HG03442 (cell line): ENCODE measurements at regions not wholly inside any gene's neighbourhood (a gene's known extent, or its start where the extent isn't known, plus 50 kb on each side); places are given as distances from the start of the nearest gene placed in this dataset.

ENCODE experiments used
- ATAC-seq: cut with Tn5 transposase; IDR thresholded peaks from one replicate; pipeline ENCODE4 v1.9.1; 2021; ENCODE audit warnings: mild to moderate bottlenecking, moderate library complexity; ENCODE audit not compliant: unreplicated experiment

DNA sequence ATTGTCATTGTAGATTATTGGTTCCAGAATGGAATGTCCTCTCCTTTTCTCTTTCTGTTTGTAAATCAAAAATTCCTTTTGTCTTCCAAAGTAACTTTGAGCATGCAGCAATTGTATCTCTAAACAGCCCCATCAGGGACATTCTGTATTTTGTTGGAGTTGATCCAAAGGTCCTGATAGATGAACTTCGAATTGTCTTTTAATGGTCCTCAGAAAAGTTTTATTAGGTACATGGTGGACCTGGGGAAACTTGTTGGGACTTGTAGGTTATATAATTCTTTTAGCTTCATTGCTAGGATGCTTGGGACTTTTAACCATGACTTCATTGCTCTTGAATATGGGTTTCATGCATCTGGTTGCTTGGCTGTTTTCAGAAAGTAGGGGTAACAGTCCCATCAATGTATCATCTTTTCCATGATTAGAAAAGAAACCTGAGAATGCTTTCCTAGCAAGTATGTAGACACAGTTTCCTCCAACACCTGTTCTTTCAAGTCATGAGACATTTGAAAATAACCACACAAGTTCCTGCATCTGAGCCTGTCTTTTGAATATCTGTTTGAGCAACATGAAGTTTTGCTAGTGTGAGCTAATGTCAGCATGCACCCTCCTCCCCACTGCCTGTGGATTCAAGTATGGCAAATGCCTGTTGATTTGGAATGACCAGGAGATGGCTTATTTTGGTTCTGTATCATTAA lies 413.1 kb downstream of the KCNRG start:
- no peak for ATAC-seq

DNA sequence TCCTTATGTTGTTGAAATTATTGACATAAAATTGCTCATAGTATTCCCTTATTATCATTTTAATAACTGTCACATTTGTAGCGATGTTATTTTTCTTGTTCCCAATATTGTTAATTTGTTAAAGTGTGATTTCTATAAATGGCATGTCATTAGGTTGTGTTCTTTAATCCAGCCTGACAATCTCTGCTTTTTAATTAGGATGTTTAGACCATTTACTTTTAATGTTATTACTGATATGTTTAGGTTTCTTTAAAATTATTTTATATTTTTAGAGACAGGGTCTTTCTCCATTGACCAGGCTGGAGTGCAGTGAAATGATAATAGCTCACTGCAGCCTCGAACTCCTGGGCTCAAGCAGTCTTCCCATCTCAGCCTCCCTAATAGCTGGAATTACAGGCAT lies 408.5 kb downstream of the DLEU7 start:
- ATAC-seq = no peak

DNA sequence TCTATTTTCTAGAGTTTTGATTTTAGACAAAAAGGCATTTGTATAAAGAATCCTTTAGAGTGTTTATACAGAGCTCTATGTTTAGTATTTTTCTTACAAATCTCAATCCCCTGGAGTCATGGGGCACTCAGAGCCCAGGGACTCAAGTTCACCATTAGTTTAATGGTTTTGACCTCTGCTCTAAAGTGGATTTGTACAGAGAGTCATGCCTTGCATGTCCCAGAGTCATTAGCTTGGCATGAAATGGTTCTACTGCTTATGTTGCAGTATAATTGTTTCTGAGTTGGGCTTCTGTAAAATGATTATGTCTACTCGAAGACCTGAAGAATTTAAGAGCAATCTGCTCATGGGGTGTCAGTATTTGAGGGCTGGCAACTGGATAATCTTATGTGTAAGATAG lies 406.2 kb downstream of the DLEU7 start:
- ATAC-seq = no peak

DNA sequence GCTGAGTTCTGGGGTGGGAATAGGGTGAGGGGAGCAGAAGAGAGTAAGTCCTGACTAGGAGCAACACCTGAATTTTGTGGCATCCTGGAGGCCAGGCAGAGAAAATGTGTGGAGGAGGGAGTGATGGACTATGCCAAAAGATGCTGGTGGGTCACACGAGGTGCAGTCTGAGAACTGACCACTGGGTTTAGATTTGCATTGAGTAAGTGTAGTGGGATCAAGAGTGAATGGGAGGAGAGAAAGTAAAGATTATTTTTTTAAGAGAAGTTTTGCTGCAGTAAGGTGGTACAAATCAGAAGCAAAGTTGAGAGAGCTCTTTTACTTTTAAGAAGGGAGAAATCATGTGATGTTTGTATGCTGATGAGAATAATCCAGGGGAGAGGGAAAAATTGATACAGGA lies 405.1 kb downstream of the DLEU7 start:
- ATAC-seq = no peak

DNA sequence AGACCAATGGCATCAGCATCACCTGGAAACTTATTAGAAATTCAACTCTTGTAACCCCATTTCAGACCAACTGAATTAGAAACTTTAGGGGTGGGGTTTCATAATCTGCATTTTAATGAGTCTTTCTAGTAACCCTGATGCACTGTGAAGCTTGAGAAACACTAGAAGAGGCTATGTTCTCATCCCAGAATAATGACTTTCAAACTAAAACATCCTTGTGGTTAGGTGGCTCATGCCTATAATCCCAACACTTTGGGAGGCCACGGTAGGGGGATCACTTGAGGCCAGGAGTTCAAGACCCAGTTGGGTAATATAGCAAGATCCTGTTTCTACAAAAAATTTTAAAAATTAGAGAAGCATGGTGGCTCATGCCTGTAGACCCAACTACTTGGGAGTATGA lies 402.4 kb downstream of the DLEU7 start:
- no peak for ATAC-seq

DNA sequence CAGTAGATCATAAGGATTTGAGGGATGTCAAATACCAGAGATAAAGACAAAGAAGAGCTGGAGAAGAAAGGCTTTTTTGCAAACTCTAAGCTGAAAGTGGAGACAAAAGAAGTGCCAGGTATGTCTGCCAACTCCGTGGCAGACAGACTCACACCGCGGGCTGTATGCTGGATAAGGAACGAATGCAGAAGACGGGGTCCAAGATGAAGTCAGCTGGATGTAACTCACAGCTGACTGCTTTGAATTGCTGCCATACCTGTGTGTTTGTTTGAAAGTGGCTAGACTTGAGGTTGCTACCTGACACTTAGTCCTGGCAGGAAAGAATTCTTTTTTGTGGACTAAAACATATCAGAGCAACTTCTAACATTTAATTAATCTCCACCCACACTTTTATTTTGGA lies 398.8 kb downstream of the DLEU7 start:
- no peak for ATAC-seq

DNA sequence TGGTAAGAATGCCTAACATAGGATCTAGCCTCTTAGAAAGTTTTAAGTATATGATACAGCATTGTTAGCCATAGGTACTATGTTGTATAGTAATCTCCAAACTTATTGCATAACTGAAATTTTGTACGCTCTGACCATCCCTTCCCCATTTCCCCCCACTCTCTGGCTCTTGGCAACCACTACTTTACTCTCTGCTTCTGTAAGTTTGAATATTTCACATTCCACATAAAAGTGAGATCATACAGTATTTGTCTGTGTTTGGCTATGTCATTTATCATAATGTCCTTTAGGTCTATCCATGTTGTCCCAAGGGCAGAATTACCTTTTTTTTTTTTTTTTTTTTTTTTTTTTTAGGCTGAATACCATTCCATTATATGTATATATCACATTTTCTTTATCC lies 396.9 kb downstream of the DLEU7 start:
- ATAC-seq = no peak

DNA sequence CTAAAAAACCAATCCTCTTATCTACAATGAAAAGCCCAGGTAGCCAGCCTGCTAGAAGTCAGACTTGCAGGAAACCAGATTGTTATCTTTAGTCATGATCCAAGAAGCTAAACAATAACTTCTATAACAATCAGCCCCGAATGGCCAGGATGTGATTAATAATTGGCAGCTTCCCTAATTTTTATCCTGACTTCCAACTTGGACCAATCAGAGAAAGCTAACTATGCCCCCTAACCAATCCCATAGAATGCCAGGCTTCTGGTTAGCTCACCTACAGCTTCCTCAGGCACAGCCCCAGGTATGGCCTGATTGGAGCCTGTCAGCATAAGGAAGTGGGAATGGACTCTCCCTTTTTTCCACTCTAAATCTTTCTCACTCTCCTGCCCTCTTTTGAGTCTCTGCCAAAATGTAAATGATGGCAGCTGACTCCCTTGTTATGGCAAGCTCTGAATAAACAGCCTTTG lies 394.9 kb downstream of the DLEU7 start:
- ATAC-seq = no peak

DNA sequence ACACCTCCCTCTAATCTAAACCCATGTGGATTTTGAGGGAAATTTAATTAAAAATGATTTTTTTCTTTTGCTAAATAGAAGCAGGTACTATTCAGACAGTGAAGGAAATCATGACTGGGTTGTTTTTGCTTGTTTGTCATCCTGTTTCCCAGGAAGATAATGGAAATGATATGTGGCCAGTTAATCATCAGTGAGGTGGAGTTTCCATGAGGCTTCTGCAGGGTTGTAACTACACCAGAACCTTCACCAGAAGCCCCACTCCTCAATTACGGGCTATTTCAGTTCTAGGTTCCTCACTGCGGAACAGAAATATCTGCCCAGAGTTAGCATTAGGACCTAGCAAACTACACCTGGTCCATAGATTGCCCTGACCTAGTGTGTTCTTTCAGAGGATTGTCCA lies 394.0 kb downstream of the DLEU7 start:
- no peak for ATAC-seq

DNA sequence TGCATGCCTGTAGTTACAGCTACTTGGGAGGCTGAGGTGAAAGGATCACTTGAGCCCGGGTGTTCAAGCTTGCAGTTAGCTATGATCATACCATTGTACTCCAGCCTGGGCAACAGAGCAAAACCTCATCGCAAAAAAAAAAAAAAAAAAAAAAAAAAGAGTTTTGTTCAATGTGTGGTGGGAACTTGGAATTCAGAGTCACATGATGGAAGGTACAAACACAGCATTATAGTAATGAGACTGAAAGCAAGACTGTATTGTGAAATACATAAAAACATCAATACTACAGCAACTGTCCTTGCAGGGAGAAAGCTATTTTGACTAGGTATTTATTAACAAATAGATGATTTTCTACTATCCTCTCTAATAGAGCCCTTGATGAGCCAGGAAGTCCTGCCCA lies 393.2 kb downstream of the DLEU7 start:
- no peak for ATAC-seq

DNA sequence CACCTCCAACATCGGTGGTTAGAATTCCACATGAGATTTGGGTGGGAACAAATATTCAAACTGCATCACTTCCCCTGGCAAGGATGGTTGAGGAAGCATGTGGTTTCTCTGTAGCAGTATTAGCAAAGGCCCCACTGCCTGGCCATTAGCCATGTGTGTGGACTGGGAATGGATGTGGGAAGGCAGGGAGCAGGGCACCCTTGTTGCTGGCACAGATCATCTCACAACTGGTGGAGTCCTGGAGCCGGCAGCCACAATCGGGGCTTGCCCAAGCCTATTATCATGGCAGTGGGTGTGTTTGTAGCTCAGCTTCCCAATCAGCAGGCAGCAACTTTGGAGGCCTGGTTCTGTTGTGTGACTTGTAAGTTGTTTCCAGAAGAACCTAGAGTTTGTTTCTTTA lies 391.9 kb downstream of the DLEU7 start:
- no peak for ATAC-seq

DNA sequence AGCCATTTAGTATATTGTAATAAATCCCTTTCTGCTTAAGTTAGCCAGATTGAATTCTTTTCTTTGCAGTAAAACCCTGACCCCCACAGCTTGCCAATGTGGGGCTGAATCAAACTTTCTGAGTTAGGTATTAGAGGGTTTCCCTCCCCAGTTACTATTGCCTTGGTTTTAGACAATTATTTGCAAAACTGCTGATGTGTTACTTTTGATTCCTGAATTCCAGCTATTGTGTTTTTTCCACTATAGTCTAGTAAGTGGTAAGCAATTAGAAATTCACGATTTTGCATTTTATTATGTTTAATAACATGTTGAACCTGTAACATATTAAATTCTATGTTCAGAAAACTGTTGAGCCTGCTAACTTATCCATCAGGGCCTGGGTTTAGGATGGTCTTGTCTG lies 391.5 kb downstream of the DLEU7 start:
- no peak for ATAC-seq

DNA sequence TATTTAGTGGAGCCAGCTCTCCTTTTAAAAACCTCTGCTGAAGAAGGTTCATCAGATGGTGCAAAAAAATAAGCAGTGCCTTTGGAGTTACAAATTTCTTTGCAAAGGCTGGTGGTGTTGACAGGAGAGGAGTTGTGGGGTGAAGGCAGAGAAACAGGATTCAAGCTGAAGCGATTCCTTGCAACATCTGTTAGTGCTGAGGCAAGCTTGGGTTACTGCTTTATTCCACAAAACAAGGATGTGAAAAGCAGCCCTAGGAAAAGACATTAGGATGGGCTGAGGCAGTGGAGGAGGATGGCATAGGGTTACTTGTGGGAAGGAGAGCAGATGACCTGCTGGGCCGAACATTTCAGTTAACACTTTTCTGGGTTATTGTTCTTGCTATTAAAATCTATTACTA lies 390.7 kb downstream of the DLEU7 start:
- no peak for ATAC-seq

DNA sequence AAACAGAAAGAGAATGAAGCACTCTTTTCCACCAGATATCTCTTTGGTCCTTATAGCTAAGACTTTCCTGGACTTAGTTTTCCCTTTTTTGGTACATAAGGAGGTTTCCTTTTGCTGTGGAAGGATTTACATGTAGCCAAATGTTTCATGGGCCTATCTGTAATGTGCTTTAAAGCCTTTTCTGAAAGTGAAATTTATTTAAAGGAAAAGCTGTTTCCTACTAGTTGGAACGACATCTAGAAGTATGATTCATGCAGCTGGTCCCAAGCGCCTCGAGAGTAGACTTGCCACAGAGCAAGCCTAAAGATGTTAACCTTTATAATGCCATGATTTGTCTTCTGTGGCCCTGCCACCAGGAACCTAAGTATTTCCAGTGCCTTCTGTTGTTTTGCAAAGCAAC lies 390.3 kb downstream of the DLEU7 start:
- ATAC-seq = no peak

DNA sequence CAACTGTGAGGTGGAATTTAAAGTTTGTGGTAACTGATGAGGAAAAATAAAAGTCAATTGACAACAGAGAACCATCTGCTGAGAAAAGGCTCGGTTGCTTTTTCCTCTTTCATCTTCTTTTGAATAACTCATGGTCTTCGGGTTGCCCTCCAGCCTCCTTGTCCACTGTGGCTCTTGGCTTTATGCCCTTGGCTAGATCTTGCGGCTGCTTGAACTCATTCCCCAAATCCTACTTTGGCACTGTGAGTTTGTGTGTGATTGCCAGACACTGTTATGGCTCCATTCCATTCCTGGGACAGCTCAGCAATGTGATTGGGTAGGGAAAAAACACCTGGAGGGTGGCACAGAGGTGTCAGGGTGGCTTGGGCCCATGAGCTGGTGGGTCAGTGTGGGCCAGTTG lies 387.4 kb downstream of the DLEU7 start:
- ATAC-seq = no peak

DNA sequence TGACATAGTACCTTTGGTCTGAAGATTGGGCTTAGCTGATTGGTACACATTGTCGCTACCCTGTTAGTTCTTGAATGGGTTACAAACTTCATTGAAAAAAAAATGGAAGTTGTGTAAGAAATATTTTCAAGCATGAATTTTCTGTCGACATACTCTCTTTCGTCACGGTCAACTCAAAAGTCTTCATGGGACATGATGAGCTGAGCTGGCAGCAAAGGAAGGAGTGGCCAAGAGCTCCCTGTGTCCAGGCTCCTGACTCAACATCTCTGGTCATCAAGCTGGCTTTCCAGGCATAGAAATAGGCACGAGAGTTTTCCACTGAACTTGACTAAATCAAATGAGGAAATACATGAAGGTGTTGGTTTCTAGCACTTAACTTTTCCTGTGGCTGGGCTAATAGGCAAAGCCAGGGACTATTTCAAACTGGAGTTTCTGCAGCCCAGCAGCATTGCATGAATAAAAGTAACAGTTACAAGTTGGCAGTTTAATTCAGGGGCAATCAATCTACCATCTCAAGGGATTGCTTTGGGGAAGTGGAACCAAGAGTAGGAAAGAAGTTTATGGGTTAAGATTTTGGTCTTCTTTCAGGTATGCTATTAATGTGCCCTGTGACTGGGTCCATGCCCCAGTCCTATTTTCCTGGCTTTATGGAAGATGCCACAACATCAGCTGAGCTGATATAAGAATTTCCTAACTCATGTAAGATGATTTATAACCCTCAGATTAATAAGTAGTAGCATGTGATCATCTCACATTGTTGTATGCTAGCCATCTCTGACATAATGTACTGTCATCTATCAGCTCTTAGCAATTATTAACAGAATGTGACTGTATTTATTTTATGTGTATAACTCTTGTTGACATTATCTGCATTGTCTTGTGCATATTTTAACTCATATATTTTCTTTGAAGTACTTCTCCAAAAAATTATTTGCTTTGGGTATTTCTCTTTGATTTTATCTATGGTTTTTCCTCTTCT lies 385.8 kb downstream of the DLEU7 start:
- no peak for ATAC-seq

DNA sequence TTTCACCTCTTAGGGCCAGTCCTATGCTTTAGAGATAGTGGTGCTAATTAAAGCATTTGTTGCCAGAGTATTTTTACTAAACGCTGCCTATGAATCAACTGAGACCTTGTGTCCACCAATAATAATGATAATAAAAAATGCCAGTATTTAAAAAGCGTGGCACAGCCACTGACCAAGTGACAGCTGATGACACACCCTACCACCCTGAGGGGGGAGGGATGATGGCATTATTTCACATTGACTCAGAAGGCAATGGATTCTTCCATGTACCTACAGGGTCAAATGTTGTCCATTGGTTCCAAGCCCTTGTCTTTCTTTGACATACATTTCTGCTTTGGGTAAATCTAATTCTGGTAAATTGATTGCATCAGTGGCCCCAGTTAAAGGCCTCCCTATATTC lies 384.4 kb downstream of the DLEU7 start:
- no peak for ATAC-seq

DNA sequence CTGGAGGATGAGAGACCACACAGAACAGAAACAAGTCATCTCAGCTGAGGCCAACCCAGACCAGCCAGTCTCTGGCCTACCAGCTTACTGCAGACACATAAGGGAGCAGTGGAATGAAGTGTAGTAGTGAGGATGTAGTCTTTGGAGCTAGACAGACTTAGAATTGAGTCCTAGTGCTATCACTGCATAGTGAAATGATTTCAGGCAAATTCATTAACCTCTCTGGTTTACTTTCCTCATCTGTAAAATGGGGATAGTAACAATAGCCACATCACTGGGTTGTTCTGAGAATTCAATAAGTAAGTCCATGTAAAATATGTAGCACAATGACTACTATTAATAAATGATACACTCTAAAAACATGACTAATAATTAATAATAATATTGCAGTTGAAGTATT lies 383.8 kb downstream of the DLEU7 start:
- no peak for ATAC-seq

DNA sequence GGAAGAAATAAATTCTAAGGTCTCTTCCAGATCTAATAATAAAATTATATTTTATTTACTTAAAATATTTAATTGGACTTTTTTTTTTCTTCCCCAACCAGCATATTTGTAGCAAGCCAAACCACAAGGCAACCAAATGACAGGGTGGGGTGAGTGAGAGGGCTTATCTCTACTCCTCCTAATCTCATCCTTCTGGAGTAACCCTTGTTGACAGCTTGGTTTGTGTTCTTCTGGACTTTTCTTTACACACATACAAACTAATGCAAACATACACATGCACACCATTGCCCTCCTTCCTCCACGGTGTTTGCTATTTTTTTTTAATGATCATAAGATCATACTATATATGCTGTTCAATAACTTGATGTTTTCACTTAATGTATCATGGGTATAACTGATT lies 383.1 kb downstream of the DLEU7 start:
- no peak for ATAC-seq

DNA sequence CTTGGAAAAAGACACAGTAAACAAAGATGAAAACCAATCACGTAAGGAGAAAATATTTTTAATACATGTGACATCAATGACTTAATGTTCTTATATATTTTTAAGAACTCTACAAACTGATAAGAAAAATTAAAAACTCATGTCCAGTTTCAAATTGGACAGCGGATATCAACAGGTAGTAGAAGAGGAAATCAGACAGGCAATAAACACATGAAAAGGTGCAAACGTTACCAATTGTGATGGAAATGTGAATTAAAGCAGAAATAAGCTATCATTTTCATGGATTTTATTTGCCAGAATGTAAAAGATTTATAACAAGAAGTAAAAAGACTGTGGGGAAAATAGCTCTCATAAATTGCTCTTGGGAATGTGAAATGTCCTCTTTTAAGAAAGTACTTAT lies 382.3 kb downstream of the DLEU7 start:
- no peak for ATAC-seq

DNA sequence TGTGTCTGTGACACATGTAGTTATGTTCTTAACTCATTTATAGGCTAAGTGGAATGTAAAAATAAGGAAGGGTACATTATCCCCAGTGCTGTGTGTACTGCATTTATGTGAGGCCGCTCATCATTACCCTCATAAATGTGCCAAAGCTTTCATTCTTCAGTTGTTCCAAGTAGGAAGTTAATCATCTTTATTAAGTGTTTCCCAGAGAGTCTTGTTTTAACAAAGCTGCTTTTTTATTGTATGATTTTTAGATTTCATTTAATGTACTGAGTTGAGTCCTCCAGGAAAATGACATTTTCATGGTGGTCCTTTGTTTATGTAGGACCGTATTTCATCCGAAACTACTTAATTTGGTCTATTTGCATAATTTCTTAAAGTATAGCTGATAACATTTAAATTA lies 379.8 kb downstream of the DLEU7 start:
- ATAC-seq = no peak
